GM12878 (cell line): ENCODE measurements at regions not wholly inside any gene's neighbourhood (a gene's known extent, or its start where the extent isn't known, plus 50 kb on each side); places are given as distances from the start of the nearest gene placed in this dataset.

Experiments
- ATAC-seq: fragments of 200-7000 bp; cut with Tn5 transposase; 3 replicates; pipeline ENCODE4 v1.9.1; 2020; ENCODE audit warnings: mild to moderate bottlenecking, moderate library complexity
- BruUV-seq: library from RNA; stranded (reverse); fragments of 400-500 nt; replicated peaks from 2 replicates; lab custom pipeline; 2021; lab: Mats Ljungman, UMichigan
- CTCF ChIA-PET: fragments of 300-600 bp; sonication (Branson Sonifier 250); formaldehyde crosslinking; extraction: SDS; loops from one replicate; lab custom pipeline; 2021; ENCODE audit warnings: inconsistent platforms; lab: Yijun Ruan, JAX
- POLR2A ChIA-PET: fragments of 350-600 bp; formaldehyde crosslinking; extraction: SDS; loops from one replicate; lab custom pipeline; 2021; ENCODE audit warnings: inconsistent platforms; lab: Charles Lee
- RAD21 ChIA-PET: fragments of 300-600 bp; sonication (Branson Sonifier 250); formaldehyde crosslinking; loops from one replicate; lab custom pipeline; 2023; ENCODE audit warnings: antibody characterized with exemption; ENCODE audit not compliant: unreplicated experiment; lab: Charles Lee
- SMC1A ChIA-PET: fragments of 300-600 bp; sonication (Branson Sonifier 250); formaldehyde crosslinking; loops from one replicate; lab custom pipeline; 2023; ENCODE audit not compliant: unreplicated experiment, uncharacterized antibody; lab: Charles Lee
- DNase-seq: peaks from one replicate; pipeline ENCODE4 v3.0.0-alpha.2; 2011; ENCODE audit warnings: low read depth, low spot score
- FAIRE-seq: peaks from 3 replicates; lab custom pipeline; 2011; peaks lifted over from hg19 to GRCh38; lab: Jason Lieb, UNC
- H2AFZ ChIP-seq: 2 replicates; pipeline ENCODE4 v1.6.0; 2011; ENCODE audit warnings: low read depth, low read length, control low read depth; ENCODE audit not compliant: control insufficient read depth
- H3K27ac ChIP-seq: 2 replicates; pipeline ENCODE4 v1.5.1; 2011; ENCODE audit warnings: control low read depth; ENCODE audit not compliant: control insufficient read depth, insufficient read depth
- H3K27me3 ChIP-seq, 2 experiments: replicated peaks in 1 of 2; 2 replicates each; pipeline versions ENCODE4 v1.6.0 to v1.6.1; 2011; ENCODE audit warnings: low read length in 1 of 2; ENCODE audit not compliant: control insufficient read depth in 2 of 2, insufficient read depth in 2 of 2
- H3K36me3 ChIP-seq, 2 experiments: 2 replicates each; pipeline ENCODE4 v1.5.1; 2011; ENCODE audit warnings: low read length in 1 of 2; ENCODE audit not compliant: control insufficient read depth in 2 of 2, insufficient read depth in 2 of 2
- H3K4me1 ChIP-seq: 2 replicates; pipeline ENCODE4 v1.6.1; 2011; ENCODE audit warnings: mild to moderate bottlenecking, low read length, moderate library complexity, mixed read lengths; ENCODE audit not compliant: control insufficient read depth, insufficient read depth
- H3K4me2 ChIP-seq: 2 replicates; pipeline ENCODE4 v1.6.0; 2011; ENCODE audit warnings: control low read depth; ENCODE audit not compliant: control insufficient read depth, insufficient read depth
- H3K4me3 ChIP-seq: fragments of 200-600 bp; sonication (generic); 2 replicates; pipeline ENCODE4 v1.5.1; 2016
- H3K79me2 ChIP-seq: 2 replicates; pipeline ENCODE4 v1.6.0; 2011; ENCODE audit warnings: low read length; ENCODE audit not compliant: control insufficient read depth, insufficient read depth
- H3K9ac ChIP-seq: 2 replicates; pipeline ENCODE4 v1.8.0; 2011; ENCODE audit warnings: low read length, control low read depth, mixed read lengths; ENCODE audit not compliant: control insufficient read depth, insufficient read depth
- H3K9me3 ChIP-seq: replicated peaks from 3 replicates; pipeline ENCODE4 v1.5.1; 2011; ENCODE audit warnings: mild to moderate bottlenecking, low read length; ENCODE audit not compliant: control insufficient read depth, insufficient read depth
- H4K20me1 ChIP-seq: 2 replicates; pipeline ENCODE4 v1.6.0; 2011; ENCODE audit not compliant: control insufficient read depth, insufficient read depth
- ATF7 ChIP-seq: fragments of 450-650 bp; IDR thresholded peaks from 2 replicates; pipeline ENCODE4 v1.6.1; 2016; ENCODE audit warnings: low read depth, mild to moderate bottlenecking
- CBFB ChIP-seq: IDR thresholded peaks from 2 replicates; pipeline ENCODE4 v1.6.1; 2016; ENCODE audit warnings: antibody characterized with exemption, low read depth
- FOXK2 ChIP-seq: fragments of 450-650 bp; IDR thresholded peaks from 2 replicates; pipeline ENCODE4 v1.6.1; 2017; ENCODE audit warnings: mild to moderate bottlenecking, moderate library complexity
- FOXM1 ChIP-seq: IDR thresholded peaks from 2 replicates; pipeline ENCODE4 v1.6.1; 2012; ENCODE audit warnings: low read depth, mild to moderate bottlenecking, inconsistent platforms, low read length, moderate library complexity
- IKZF2 ChIP-seq, 2 experiments: fragments of 450-650 bp; IDR thresholded peaks; 2 replicates each; pipeline ENCODE4 v1.6.1; 2017; ENCODE audit warnings: mild to moderate bottlenecking in 2 of 2, moderate library complexity in 2 of 2
- JUNB ChIP-seq: IDR thresholded peaks from 2 replicates; pipeline ENCODE4 v1.6.1; 2016; ENCODE audit warnings: antibody characterized with exemption, mild to moderate bottlenecking
- MYC ChIP-seq: IDR thresholded peaks from 2 replicates; pipeline ENCODE4 v1.6.1; 2011; ENCODE audit warnings: mild to moderate bottlenecking, low read length, moderate library complexity, inconsistent platforms; ENCODE audit not compliant: insufficient read depth, insufficient replicate concordance, insufficient read length, severe bottlenecking
- NFIC ChIP-seq: IDR thresholded peaks from 2 replicates; pipeline ENCODE4 v1.6.1; 2012; ENCODE audit warnings: low read depth, mild to moderate bottlenecking, inconsistent platforms, low read length, moderate library complexity
- NFXL1 ChIP-seq: fragments of 450-650 bp; IDR thresholded peaks from 2 replicates; pipeline ENCODE4 v1.6.1; 2017; ENCODE audit warnings: antibody characterized with exemption, mild to moderate bottlenecking, borderline replicate concordance
- NFYB ChIP-seq: IDR thresholded peaks from 2 replicates; pipeline ENCODE4 v1.6.1; 2011; ENCODE audit warnings: low read depth, mild to moderate bottlenecking, low read length, improper control_type of control experiment, moderate library complexity; ENCODE audit not compliant: insufficient read depth
- NR2C1 ChIP-seq: fragments of 450-650 bp; IDR thresholded peaks from 2 replicates; pipeline ENCODE4 v1.6.1; 2017; ENCODE audit warnings: antibody characterized with exemption, mild to moderate bottlenecking, moderate library complexity
- PML ChIP-seq: IDR thresholded peaks from 2 replicates; pipeline ENCODE4 v1.6.1; 2012; ENCODE audit warnings: low read length, inconsistent platforms
- RAD51 ChIP-seq: fragments of 450-650 bp; IDR thresholded peaks from 2 replicates; pipeline ENCODE4 v1.6.1; 2016; ENCODE audit warnings: moderate library complexity, mild to moderate bottlenecking, inconsistent platforms
- RB1 ChIP-seq: fragments of 450-650 bp; formaldehyde crosslinking; IDR thresholded peaks from 2 replicates; pipeline ENCODE4 v1.6.1; 2017; ENCODE audit warnings: mild to moderate bottlenecking, borderline replicate concordance
- SIN3A ChIP-seq: IDR thresholded peaks from 2 replicates; pipeline ENCODE4 v1.6.1; 2012; ENCODE audit warnings: low read depth, low read length, improper control_type of control experiment
- SPI1 ChIP-seq: IDR thresholded peaks from 2 replicates; pipeline ENCODE4 v1.6.1; 2011; ENCODE audit warnings: low read depth, mild to moderate bottlenecking, low read length, moderate library complexity, borderline replicate concordance; ENCODE audit not compliant: insufficient read depth
- STAT1 ChIP-seq: fragments of 450-650 bp; conservative IDR thresholded peaks from 2 replicates; pipeline ENCODE4 v1.6.1; 2014; ENCODE audit warnings: antibody characterized with exemption, mild to moderate bottlenecking
- WRNIP1 ChIP-seq: IDR thresholded peaks from 2 replicates; pipeline ENCODE4 v1.6.1; 2011; ENCODE audit warnings: low read depth, low read length, improper control_type of control experiment, borderline replicate concordance
- ZNF207 ChIP-seq: fragments of 450-650 bp; IDR thresholded peaks from 2 replicates; pipeline ENCODE4 v1.6.1; 2014; ENCODE audit warnings: antibody characterized with exemption, mild to moderate bottlenecking, borderline replicate concordance
- ZNF274 ChIP-seq: IDR thresholded peaks from one replicate; pipeline ENCODE4 v1.8.0; 2011; ENCODE audit not compliant: insufficient read length, insufficient read depth
- WGBS: methylation state at CpG from one replicate; pipeline ENCODE4 v1.1.6; 2016; ENCODE audit warnings: low lambda C conversion rate; ENCODE audit not compliant: insufficient replicate concordance, insufficient coverage; ENCODE audit errors: missing lambda C conversion rate; 5-methylcytosine and 5-hydroxymethylcytosine counted together
- in situ Hi-C: fragments of 300-500 bp; cut with MboI; formaldehyde crosslinking; loops from 9 replicates; pipeline ENCODE4 v1.14.3; 2018; ENCODE audit warnings: mixed read lengths
- intact Hi-C: fragments of 100-400 bp; cut with micrococcal nuclease; formaldehyde crosslinking; loops from one replicate; pipeline ENCODE4 v1.14.2; 2022; ENCODE audit not compliant: unreplicated experiment
- TF ChIP-seq, protein P1 (sequence below): IDR thresholded peaks from 2 replicates; pipeline ENCODE4 v1.6.1; 2012; ENCODE audit warnings: low read depth, low read length, improper control_type of control experiment
- TF ChIP-seq, protein P2 (sequence below): fragments of 450-650 bp; IDR thresholded peaks from 2 replicates; pipeline ENCODE4 v1.6.1; 2017; ENCODE audit warnings: mild to moderate bottlenecking

DNA sequence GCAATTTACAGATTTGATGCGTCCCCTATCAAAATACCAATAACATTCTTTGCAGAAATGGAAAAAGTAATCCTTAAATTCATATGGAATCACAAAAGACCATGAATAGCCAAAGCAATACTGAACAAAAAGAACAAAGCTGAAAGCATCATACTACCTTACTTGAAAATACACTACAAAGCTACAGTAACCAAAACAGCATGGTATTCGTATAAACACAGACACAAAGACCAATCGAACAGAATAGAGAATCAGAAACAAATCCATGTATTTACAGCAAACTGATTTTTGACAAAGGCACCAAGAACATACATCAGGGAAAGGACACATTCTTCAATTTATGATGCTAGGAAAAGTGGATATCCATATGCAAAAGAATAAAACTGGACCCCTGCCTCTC is 206.5 kb upstream of the PDE10A start:
- in situ Hi-C loops, result no loop called here
- no peaks in the 10 kb centered on the region for H3K9me3 ChIP-seq

DNA sequence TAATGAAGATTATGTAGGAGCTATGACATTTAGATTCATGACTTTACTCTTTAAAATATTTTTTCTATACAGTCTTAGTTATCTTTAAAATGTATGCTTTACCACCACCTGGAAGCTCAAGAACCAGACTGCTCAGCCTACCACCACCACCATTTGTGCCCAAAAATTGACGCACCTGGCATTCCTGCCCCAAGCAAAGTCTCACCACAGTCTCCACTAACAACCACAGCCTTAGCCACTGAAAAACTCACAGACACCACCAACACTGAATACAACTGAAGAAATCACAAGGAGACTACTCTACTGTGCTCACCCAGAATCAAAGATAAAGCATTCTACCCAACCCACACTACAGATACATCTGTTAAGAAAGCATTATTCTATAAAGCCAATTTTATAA is 201.9 kb upstream of the PDE10A start:
- FAIRE-seq (no peak), ATAC-seq (no peak), DNase-seq (no peak)
- Histone ChIP-seq H3K27ac (no peak overlapping the region), H3K79me2 (no peaks in the 10 kb centered on the region), H3K4me1 (no peaks in the 10 kb centered on the region), H3K27me3 (no peaks in the 10 kb centered on the region), H3K9ac (no peak overlapping the region), H3K4me2 (no peak overlapping the region), H3K9me3 (no peaks in the 10 kb centered on the region), H3K4me3 (no peak overlapping the region), H2AFZ (no peak overlapping the region), H4K20me1 (no peaks in the 10 kb centered on the region), H3K36me3 (no peaks in the 10 kb centered on the region)
- POLR2A ChIA-PET, result no interaction called here
- RAD21 ChIA-PET, result no interaction called here
- SMC1A ChIA-PET, result no interaction called here
- CTCF ChIA-PET, result interaction anchor here (1.2 kb wide), 1 partner anchor 15 kb away, joined by 3 read pairs; no protein-coding TSS in a partner anchor
- WGBS, result 69% methylated on average over 1 of the region's 1 CpG
- intact Hi-C loops (no loop called here), in situ Hi-C loops (no loop called here)
- no TSS peak for BruUV-seq
- TF ChIP-seq SIN3A (no peak), NFXL1 (no peak), STAT1 (no peak), MYC (no peak), FOXM1 (no peak), IKZF2 (IDR thresholded peaks at IDR 0.05) (no peak), SPI1 (no peak), JUNB (no peak), NFIC (no peak), ATF7 (no peak), ZNF207 (no peak), FOXK2 (no peak), RB1 (no peak)
- TF ChIP-seq, protein P1, sequence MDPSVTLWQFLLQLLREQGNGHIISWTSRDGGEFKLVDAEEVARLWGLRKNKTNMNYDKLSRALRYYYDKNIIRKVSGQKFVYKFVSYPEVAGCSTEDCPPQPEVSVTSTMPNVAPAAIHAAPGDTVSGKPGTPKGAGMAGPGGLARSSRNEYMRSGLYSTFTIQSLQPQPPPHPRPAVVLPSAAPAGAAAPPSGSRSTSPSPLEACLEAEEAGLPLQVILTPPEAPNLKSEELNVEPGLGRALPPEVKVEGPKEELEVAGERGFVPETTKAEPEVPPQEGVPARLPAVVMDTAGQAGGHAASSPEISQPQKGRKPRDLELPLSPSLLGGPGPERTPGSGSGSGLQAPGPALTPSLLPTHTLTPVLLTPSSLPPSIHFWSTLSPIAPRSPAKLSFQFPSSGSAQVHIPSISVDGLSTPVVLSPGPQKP, result no peak
- TF ChIP-seq, protein P2, sequence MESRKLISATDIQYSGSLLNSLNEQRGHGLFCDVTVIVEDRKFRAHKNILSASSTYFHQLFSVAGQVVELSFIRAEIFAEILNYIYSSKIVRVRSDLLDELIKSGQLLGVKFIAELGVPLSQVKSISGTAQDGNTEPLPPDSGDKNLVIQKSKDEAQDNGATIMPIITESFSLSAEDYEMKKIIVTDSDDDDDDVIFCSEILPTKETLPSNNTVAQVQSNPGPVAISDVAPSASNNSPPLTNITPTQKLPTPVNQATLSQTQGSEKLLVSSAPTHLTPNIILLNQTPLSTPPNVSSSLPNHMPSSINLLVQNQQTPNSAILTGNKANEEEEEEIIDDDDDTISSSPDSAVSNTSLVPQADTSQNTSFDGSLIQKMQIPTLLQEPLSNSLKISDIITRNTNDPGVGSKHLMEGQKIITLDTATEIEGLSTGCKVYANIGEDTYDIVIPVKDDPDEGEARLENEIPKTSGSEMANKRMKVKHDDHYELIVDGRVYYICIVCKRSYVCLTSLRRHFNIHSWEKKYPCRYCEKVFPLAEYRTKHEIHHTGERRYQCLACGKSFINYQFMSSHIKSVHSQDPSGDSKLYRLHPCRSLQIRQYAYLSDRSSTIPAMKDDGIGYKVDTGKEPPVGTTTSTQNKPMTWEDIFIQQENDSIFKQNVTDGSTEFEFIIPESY, result no peak

More for the DNA sequence above, 206.5 kb upstream of the PDE10A start:
- Histone ChIP-seq H2AFZ (no peak overlapping the region), H3K79me2 (no peaks in the 10 kb centered on the region), H4K20me1 (no peaks in the 10 kb centered on the region), H3K36me3 (no peaks in the 10 kb centered on the region), H3K4me3 (no peak overlapping the region), H3K4me1 (no peaks in the 10 kb centered on the region), H3K4me2 (no peak overlapping the region), H3K27me3 (peaks cover 2% of the 10 kb centered on the region in 2 experiments; a peak in 1 of 4 replicates), H3K9ac (no peak overlapping the region), H3K27ac (no peak overlapping the region)
- RAD21 ChIA-PET, result no interaction called here
- intact Hi-C loops, result no loop called here
- TF ChIP-seq NFYB, result no peak
- TF ChIP-seq NFIC, result no peak
- TF ChIP-seq NR2C1, result no peak
- TF ChIP-seq RAD51, result no peak
- TF ChIP-seq ZNF274, result no peak
- TF ChIP-seq WRNIP1, result no peak
- no peak for TF ChIP-seq CBFB
- no peak for TF ChIP-seq PML
- POLR2A ChIA-PET, result no interaction called here
- no peak for ATAC-seq
- BruUV-seq, result no TSS peak
- DNase-seq, result no peak
- FAIRE-seq, result no peak
- 21% methylated on average over 3 of the region's 3 CpGs for WGBS
- SMC1A ChIA-PET, result no interaction called here
- CTCF ChIA-PET, result no interaction called here
